ENCODE measurements at regions not wholly inside any gene's neighbourhood (a gene's known extent, or its start where the extent isn't known, plus 50 kb on each side); places are given as distances from the start of the nearest gene placed in this dataset.
A peak's percentile ranks its signal among the peaks of the same experiment; 100 is the strongest.

DNA sequence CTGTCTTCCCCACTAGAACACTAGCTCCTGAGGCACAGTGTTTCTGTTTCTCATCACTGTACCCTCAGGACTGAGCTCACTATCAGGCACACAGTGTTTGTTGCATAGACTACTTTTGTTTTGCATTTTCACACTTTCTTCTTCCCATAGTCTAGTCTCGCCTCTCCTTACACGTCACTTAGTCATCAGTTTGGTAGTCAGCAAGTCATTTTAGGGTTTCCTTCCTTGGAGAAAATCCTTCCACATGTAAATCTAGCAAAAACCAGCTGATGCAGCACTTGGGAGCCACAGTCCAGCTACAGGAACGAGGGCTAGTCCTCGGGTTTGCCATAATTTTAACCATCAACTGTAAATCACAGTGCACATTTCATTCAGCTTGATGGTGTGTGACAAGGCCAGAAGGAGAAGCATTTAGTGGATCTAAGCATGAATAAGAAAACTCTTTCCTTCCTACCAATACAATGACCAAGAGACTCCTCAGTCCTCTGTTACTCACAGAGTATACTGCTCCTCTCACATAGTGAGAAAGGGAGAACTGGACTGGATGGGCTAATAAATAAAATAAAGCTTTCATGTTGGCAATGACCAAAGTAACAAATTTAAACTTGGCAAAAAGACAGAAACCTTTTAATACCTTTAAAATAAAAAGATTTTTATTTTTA, 221.0 kb downstream of the KLF12 start:
- Histone ChIP-seq H3K4me1 (ENCODE audit: control insufficient read depth, insufficient read depth, low read length) (peaks cover 15% of the 10 kb centered on the region), H3K36me3 (ENCODE audit: control insufficient read depth, insufficient read depth, low read length) (no peaks in the 10 kb centered on the region), H3K27ac (ENCODE audit: low read depth, low read length) (peak overlapping the region; percentile 45), H3K27me3 (ENCODE audit: control insufficient read depth, insufficient read depth, low read length) (no peaks in the 10 kb centered on the region), H3K4me3 (ENCODE audit: low read length) (no peak overlapping the region), H3K9ac (ENCODE audit: low read length) (no peak overlapping the region)

GRCh38 chr13:73911361-73911760, 222.8 kb downstream of the KLF12 start:
- Histone ChIP-seq H3K4me1 (ENCODE audit: control insufficient read depth, insufficient read depth, low read length) (peaks cover 15% of the 10 kb centered on the region), H3K36me3 (ENCODE audit: control insufficient read depth, insufficient read depth, low read length) (no peaks in the 10 kb centered on the region), H3K27ac (ENCODE audit: low read depth, low read length) (no peak overlapping the region), H3K4me3 (ENCODE audit: low read length) (no peak overlapping the region), H3K9ac (ENCODE audit: low read length) (no peak overlapping the region), H3K27me3 (ENCODE audit: control insufficient read depth, insufficient read depth, low read length) (no peaks in the 10 kb centered on the region)

- no peak overlapping the region for H3K4me3 ChIP-seq (ENCODE audit: low read length)
- H3K36me3 ChIP-seq (ENCODE audit: control insufficient read depth, insufficient read depth, low read length), result no peaks in the 10 kb centered on the region
- H3K4me1 ChIP-seq (ENCODE audit: control insufficient read depth, insufficient read depth, low read length), result peaks cover 15% of the 10 kb centered on the region
- H3K27me3 ChIP-seq (ENCODE audit: control insufficient read depth, insufficient read depth, low read length), result no peaks in the 10 kb centered on the region
- H3K9ac ChIP-seq (ENCODE audit: low read length), result no peak overlapping the region
- H3K27ac ChIP-seq (ENCODE audit: low read depth, low read length), result no peak overlapping the region
Observed at GRCh38 chr13:73910733-73911132, 223.5 kb downstream of the KLF12 start.

DNA sequence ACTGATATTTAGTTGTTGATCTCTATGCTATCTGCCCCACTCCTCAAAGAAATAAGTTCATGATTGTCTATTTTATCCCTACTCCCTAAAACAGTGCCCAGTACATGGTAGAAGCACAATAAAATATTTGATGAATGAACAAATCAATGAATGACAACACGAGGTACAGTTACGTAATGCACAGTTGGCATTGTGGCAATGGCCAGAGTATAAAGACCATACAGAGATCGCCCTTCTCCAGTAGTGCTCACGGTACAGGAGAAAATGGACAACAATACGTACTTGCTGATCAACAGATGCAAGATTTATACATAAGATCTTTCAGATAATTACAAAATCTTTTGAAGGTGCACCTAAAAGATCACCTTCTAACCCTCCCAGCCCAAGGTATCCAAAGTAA, 225.4 kb downstream of the KLF12 start:
- H3K36me3 ChIP-seq (ENCODE audit: control insufficient read depth, insufficient read depth, low read length), result no peaks in the 10 kb centered on the region

GRCh38 chr13:73904625-73905024, 229.6 kb downstream of the KLF12 start:
- H3K4me1 ChIP-seq (ENCODE audit: control insufficient read depth, insufficient read depth, low read length), result no peaks in the 10 kb centered on the region
- no peaks in the 10 kb centered on the region for H3K27me3 ChIP-seq (ENCODE audit: control insufficient read depth, insufficient read depth, low read length)
- H3K4me3 ChIP-seq (ENCODE audit: low read length), result no peak overlapping the region
- H3K27ac ChIP-seq (ENCODE audit: low read depth, low read length), result no peak overlapping the region
- no peak overlapping the region for H3K9ac ChIP-seq (ENCODE audit: low read length)
- H3K36me3 ChIP-seq (ENCODE audit: control insufficient read depth, insufficient read depth, low read length), result no peaks in the 10 kb centered on the region

More for the DNA sequence above, 225.4 kb downstream of the KLF12 start:
- no peak overlapping the region for H3K27ac ChIP-seq (ENCODE audit: low read depth, low read length)
- H3K4me3 ChIP-seq (ENCODE audit: low read length), result no peak overlapping the region
- H3K4me1 ChIP-seq (ENCODE audit: control insufficient read depth, insufficient read depth, low read length), result peaks cover 15% of the 10 kb centered on the region
- H3K27me3 ChIP-seq (ENCODE audit: control insufficient read depth, insufficient read depth, low read length), result no peaks in the 10 kb centered on the region
- no peak overlapping the region for H3K9ac ChIP-seq (ENCODE audit: low read length)

DNA sequence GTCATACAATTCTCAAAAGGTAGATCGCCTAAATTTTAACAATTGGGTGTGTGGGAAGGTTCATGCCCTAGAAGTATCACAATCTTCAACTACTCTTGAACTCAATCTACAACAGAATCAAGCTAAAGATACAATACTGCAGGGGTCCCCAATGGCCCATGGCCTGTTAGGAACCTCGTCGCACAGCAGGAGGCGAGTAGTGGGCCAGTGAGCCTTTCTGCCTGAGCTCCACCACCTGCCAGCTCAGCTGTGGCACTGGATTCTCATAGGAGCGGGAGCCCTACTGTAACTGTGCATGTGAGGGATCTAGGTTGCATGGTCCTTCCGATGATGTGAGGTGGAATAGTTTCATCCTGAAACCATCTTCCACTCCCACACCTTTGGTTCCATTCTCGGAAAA, 230.6 kb downstream of the KLF12 start:
- H3K27me3 ChIP-seq (ENCODE audit: control insufficient read depth, insufficient read depth, low read length), result no peaks in the 10 kb centered on the region
- H3K9ac ChIP-seq (ENCODE audit: low read length), result no peak overlapping the region
- H3K4me1 ChIP-seq (ENCODE audit: control insufficient read depth, insufficient read depth, low read length), result no peaks in the 10 kb centered on the region
- no peak overlapping the region for H3K27ac ChIP-seq (ENCODE audit: low read depth, low read length)
- H3K4me3 ChIP-seq (ENCODE audit: low read length), result no peak overlapping the region
- H3K36me3 ChIP-seq (ENCODE audit: control insufficient read depth, insufficient read depth, low read length), result no peaks in the 10 kb centered on the region

DNA sequence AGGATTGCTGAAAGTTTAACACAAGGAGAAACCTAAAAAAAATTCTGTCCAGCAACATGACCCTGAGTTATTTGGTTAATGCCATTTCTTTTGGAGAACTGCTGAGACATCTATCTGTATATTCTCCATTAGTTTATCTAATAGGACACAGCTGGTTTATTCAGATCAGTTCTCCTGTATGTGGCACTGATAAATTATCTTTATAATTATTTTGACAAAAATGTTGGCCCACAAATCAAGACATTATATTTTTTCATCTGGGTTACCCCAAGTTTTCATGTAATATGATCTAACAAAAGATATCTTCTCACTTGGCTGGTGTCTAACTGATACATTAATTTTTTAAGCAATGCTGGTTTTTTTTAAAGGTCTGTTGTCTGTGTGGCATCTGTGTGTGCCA, 231.4 kb downstream of the KLF12 start:
- Histone ChIP-seq H3K36me3 (ENCODE audit: control insufficient read depth, insufficient read depth, low read length) (no peaks in the 10 kb centered on the region), H3K4me3 (ENCODE audit: low read length) (no peak overlapping the region), H3K27ac (ENCODE audit: low read depth, low read length) (no peak overlapping the region), H3K9ac (ENCODE audit: low read length) (no peak overlapping the region), H3K27me3 (ENCODE audit: control insufficient read depth, insufficient read depth, low read length) (no peaks in the 10 kb centered on the region), H3K4me1 (ENCODE audit: control insufficient read depth, insufficient read depth, low read length) (no peaks in the 10 kb centered on the region)

DNA sequence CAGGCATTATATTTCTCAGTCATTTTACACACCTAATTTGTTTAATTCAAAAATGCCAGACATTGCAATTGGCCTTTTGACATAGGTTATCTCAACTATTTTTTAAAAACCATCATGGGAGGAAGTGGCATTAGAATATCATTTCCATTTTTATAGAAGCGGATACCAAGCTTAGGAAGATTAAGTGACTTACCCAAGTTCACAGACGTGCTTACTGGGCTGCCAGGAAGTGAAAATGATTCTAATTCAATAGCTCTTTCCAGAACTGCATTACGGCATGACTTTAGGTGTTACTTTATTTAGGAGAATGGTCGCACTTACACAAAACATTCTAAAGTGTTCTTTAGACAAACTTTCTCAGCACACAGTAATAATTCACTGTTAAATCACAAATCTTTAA, 231.9 kb downstream of the KLF12 start:
- Histone ChIP-seq H3K27me3 (ENCODE audit: control insufficient read depth, insufficient read depth, low read length) (no peaks in the 10 kb centered on the region), H3K4me1 (ENCODE audit: control insufficient read depth, insufficient read depth, low read length) (no peaks in the 10 kb centered on the region), H3K4me3 (ENCODE audit: low read length) (no peak overlapping the region), H3K36me3 (ENCODE audit: control insufficient read depth, insufficient read depth, low read length) (no peaks in the 10 kb centered on the region), H3K27ac (ENCODE audit: low read depth, low read length) (no peak overlapping the region), H3K9ac (ENCODE audit: low read length) (no peak overlapping the region)

GRCh38 chr13:73901324-73902068, 232.7 kb downstream of the KLF12 start:
- H3K36me3 ChIP-seq (ENCODE audit: control insufficient read depth, insufficient read depth, low read length), result no peaks in the 10 kb centered on the region
- H3K4me1 ChIP-seq (ENCODE audit: control insufficient read depth, insufficient read depth, low read length), result no peaks in the 10 kb centered on the region
- no peak overlapping the region for H3K4me3 ChIP-seq (ENCODE audit: low read length)
- H3K27me3 ChIP-seq (ENCODE audit: control insufficient read depth, insufficient read depth, low read length), result no peaks in the 10 kb centered on the region
- H3K9ac ChIP-seq (ENCODE audit: low read length), result no peak overlapping the region
- no peak overlapping the region for H3K27ac ChIP-seq (ENCODE audit: low read depth, low read length)

DNA sequence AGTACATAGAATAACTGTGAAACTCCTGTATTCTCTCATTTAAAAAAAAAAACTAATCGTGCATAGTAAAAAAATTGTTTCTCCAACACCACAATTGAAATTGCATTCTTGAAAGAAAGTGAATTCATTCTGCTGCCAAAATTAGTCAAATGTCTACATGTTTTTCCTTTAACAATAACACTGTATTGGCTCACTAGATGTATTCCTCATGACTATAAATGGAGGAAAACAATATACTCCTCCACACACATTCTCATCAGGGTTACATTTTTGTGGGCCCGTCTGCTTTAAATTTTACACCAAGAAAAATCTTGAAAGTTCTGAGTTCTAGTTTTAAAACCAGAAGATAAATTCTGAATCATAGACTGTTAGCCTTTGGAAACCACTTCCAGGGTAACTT, 233.6 kb downstream of the KLF12 start:
- no peak overlapping the region for H3K27ac ChIP-seq (ENCODE audit: low read depth, low read length)
- no peaks in the 10 kb centered on the region for H3K36me3 ChIP-seq (ENCODE audit: control insufficient read depth, insufficient read depth, low read length)
- H3K4me1 ChIP-seq (ENCODE audit: control insufficient read depth, insufficient read depth, low read length), result no peaks in the 10 kb centered on the region
- no peak overlapping the region for H3K9ac ChIP-seq (ENCODE audit: low read length)
- no peak overlapping the region for H3K4me3 ChIP-seq (ENCODE audit: low read length)
- H3K27me3 ChIP-seq (ENCODE audit: control insufficient read depth, insufficient read depth, low read length), result no peaks in the 10 kb centered on the region

DNA sequence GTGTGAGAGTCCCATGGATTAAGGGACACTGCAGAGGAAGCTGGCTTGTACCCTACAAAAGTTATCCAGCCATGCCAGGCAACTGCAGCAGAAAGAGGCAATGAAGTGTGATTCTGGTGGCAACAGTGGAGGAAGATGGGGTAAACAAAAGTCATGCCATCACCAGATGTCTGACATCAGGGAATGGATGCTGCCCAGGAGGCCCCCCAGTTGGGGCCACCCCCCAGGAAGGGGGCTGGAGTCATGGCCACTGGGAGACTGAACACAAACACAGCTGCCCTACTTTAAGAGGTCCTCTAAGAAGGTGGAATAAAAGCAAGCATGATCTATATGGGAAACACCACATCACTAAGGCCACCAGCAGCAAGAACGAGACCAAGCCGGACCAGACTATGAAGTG, 235.3 kb downstream of the KLF12 start:
- H3K4me3 ChIP-seq (ENCODE audit: low read length), result no peak overlapping the region
- no peak overlapping the region for H3K27ac ChIP-seq (ENCODE audit: low read depth, low read length)
- H3K9ac ChIP-seq (ENCODE audit: low read length), result no peak overlapping the region
- no peaks in the 10 kb centered on the region for H3K36me3 ChIP-seq (ENCODE audit: control insufficient read depth, insufficient read depth, low read length)
- H3K4me1 ChIP-seq (ENCODE audit: control insufficient read depth, insufficient read depth, low read length), result no peaks in the 10 kb centered on the region
- H3K27me3 ChIP-seq (ENCODE audit: control insufficient read depth, insufficient read depth, low read length), result no peaks in the 10 kb centered on the region

GRCh38 chr13:73898276-73898675, 235.9 kb downstream of the KLF12 start:
- no peaks in the 10 kb centered on the region for H3K4me1 ChIP-seq (ENCODE audit: control insufficient read depth, insufficient read depth, low read length)
- H3K9ac ChIP-seq (ENCODE audit: low read length), result no peak overlapping the region
- no peak overlapping the region for H3K4me3 ChIP-seq (ENCODE audit: low read length)
- H3K27ac ChIP-seq (ENCODE audit: low read depth, low read length), result no peak overlapping the region
- H3K36me3 ChIP-seq (ENCODE audit: control insufficient read depth, insufficient read depth, low read length), result no peaks in the 10 kb centered on the region
- no peaks in the 10 kb centered on the region for H3K27me3 ChIP-seq (ENCODE audit: control insufficient read depth, insufficient read depth, low read length)

DNA sequence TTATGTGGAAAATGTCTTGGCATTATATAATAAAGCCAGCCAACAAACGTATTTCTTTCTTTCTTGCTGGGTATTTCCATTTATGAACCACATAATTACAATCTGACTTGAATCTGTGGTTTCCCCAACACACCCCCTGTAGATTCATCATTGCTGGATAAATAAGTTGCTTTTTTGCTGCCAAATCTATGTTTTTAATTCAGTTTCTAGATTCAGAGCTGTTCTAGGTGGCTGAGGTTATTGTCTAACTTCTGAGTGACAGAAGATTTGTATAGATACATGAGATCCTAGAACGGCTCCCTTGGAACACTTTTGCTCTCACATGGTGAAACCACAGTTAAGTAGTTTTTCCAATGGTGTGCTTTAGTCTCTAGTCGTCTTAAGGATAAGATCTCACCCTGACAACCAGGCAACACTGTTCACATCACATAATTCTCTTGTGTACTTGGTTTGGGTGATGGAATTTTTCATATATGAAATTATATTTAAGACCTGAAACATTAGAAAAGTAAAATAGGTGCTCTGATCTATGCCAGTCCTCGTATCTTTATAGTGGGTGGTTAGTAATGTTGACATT, 239.1 kb downstream of the KLF12 start:
- no peak overlapping the region for H3K9ac ChIP-seq (ENCODE audit: low read length)
- H3K4me3 ChIP-seq (ENCODE audit: low read length), result no peak overlapping the region
- H3K27me3 ChIP-seq (ENCODE audit: control insufficient read depth, insufficient read depth, low read length), result no peaks in the 10 kb centered on the region
- no peak overlapping the region for H3K27ac ChIP-seq (ENCODE audit: low read depth, low read length)
- no peaks in the 10 kb centered on the region for H3K36me3 ChIP-seq (ENCODE audit: control insufficient read depth, insufficient read depth, low read length)
- no peaks in the 10 kb centered on the region for H3K4me1 ChIP-seq (ENCODE audit: control insufficient read depth, insufficient read depth, low read length)

All from rectal smooth muscle tissue (tissue), 1 donor.